ENCODE measurements at regions not wholly inside any gene's neighbourhood (a gene's known extent, or its start where the extent isn't known, plus 50 kb on each side); places are given as distances from the start of the nearest gene placed in this dataset.

DNA sequence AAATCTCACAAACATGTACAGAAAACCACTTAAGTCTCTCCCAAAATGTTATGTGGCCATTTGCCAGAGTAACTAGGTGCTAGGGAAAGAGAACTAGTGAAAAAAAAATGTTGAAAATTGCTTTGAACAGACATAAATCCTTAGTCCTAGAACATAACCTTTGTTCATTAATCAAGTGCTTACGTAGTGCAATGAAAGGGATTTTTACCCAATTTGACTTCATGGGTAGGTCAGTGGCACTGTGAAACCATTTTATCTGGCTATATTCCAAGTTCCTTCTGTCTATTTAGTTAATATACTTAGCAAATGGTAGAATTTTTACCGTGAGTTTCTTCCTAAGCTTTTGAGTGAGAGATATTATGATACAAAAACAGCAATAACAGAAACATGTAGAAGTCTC is 209.4 kb downstream of the DIPK2A start:
- peaks cover 6 to 14% (median 12%) of the 10 kb centered on the region in 7 donors for H3K9me3 Mint-ChIP-seq
- Histone ChIP-seq H3K27ac (ENCODE audit: low read depth in 1 of 2, low read length in 2 of 2) (no peak overlapping the region), H3K36me3 (replicated peaks in 1 of 2; ENCODE audit: control insufficient read depth in 1 of 2, insufficient read depth in 2 of 2, low read length in 2 of 2) (no peaks in the 10 kb centered on the region), H3K27me3 (ENCODE audit: control insufficient read depth in 2 of 2, insufficient read depth in 2 of 2, low read length in 2 of 2) (no peaks in the 10 kb centered on the region), H3K9ac (ENCODE audit: insufficient read depth, low read length, poor library complexity, severe bottlenecking) (no peak overlapping the region), H2AFZ (ENCODE audit: insufficient read depth, low read depth, low read length, poor library complexity, severe bottlenecking) (no peak overlapping the region), H4K20me1 (ENCODE audit: insufficient read depth, low read length) (no peaks in the 10 kb centered on the region), H3K79me2 (ENCODE audit: insufficient read depth, low read length) (no peaks in the 10 kb centered on the region), H3K4me2 (replicated peaks; ENCODE audit: extremely low read depth, low read length, poor library complexity, severe bottlenecking) (no peak overlapping the region), H3K4me3 (replicated peaks in 1 of 3; ENCODE audit: low read depth in 2 of 3, low read length in 3 of 3) (no peak overlapping the region), H3K4me1 (ENCODE audit: control insufficient read depth in 1 of 2, insufficient read depth in 2 of 2, low read length in 2 of 2) (no peaks in the 10 kb centered on the region), H3K9me3 (replicated peaks in 1 of 2; ENCODE audit: control insufficient read depth in 1 of 2, insufficient read depth in 1 of 2, low read length in 2 of 2) (peaks cover 7 to 9% of the 10 kb centered on the region in 2 donors)
- no CpG with 5 or more reads among the region's 2 CpGs for WGBS (ENCODE audit: insufficient coverage)
- TF ChIP-seq, protein P1, sequence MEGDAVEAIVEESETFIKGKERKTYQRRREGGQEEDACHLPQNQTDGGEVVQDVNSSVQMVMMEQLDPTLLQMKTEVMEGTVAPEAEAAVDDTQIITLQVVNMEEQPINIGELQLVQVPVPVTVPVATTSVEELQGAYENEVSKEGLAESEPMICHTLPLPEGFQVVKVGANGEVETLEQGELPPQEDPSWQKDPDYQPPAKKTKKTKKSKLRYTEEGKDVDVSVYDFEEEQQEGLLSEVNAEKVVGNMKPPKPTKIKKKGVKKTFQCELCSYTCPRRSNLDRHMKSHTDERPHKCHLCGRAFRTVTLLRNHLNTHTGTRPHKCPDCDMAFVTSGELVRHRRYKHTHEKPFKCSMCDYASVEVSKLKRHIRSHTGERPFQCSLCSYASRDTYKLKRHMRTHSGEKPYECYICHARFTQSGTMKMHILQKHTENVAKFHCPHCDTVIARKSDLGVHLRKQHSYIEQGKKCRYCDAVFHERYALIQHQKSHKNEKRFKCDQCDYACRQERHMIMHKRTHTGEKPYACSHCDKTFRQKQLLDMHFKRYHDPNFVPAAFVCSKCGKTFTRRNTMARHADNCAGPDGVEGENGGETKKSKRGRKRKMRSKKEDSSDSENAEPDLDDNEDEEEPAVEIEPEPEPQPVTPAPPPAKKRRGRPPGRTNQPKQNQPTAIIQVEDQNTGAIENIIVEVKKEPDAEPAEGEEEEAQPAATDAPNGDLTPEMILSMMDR (IDR thresholded peaks at IDR 0.05): no peak
- DNase-seq: no peak
- H3K4me1 Mint-ChIP-seq: no peaks in the 10 kb centered on the region
- no peak overlapping the region for H3K27ac Mint-ChIP-seq
- H3K4me3 Mint-ChIP-seq: no peak overlapping the region
- intact Hi-C loops (cut with micrococcal nuclease): no loop called here
- H3K27me3 Mint-ChIP-seq (ENCODE audit: low read depth in 3 of 3): peaks cover 0 to 3% (median 3%) of the 10 kb centered on the region in 3 donors
- no peaks in the 10 kb centered on the region for H3K36me3 Mint-ChIP-seq

DNA sequence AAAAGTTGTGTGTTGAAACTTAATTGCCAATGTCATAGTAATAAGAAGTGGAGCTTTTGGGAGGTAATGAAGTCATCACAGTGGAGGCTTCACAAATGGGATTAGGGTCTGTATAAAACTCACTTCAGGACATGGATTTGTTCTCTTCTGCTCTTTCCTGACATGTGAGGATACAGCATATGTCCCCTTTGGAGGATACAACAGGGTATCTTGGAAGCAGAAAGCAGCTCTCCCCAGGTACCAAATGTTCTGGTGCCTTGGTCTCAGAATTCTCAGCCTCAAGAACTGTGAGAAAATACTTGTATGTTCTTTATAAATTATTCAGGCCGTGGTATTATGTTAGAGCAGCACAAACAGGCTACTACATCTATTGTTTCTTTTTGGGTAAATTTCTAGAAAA is 210.9 kb downstream of the DIPK2A start:
- no peaks in the 10 kb centered on the region for H3K79me2 ChIP-seq (ENCODE audit: insufficient read depth, low read length)
- no peak for DNase-seq
- H3K27ac ChIP-seq (ENCODE audit: low read depth in 1 of 2, low read length in 2 of 2): no peak overlapping the region
- Mint-ChIP-seq H3K4me3 (no peak overlapping the region), H3K9me3 (peaks cover 6 to 13% (median 9%) of the 10 kb centered on the region in 7 donors), H3K27ac (no peak overlapping the region), H3K4me1 (no peaks in the 10 kb centered on the region), H3K36me3 (no peaks in the 10 kb centered on the region), H3K27me3 (ENCODE audit: low read depth in 3 of 3) (peaks cover 0 to 3% (median 2%) of the 10 kb centered on the region in 3 donors)
- TF ChIP-seq, protein P1 (IDR thresholded peaks at IDR 0.05): no peak
- H3K4me2 ChIP-seq (replicated peaks; ENCODE audit: extremely low read depth, low read length, poor library complexity, severe bottlenecking): no peak overlapping the region
- H3K4me1 ChIP-seq (ENCODE audit: control insufficient read depth in 1 of 2, insufficient read depth in 2 of 2, low read length in 2 of 2): no peaks in the 10 kb centered on the region
- no peak overlapping the region for H3K4me3 ChIP-seq (replicated peaks in 1 of 3; ENCODE audit: low read depth in 2 of 3, low read length in 3 of 3)
- peaks cover 4 to 7% of the 10 kb centered on the region in 2 donors for H3K9me3 ChIP-seq (replicated peaks in 1 of 2; ENCODE audit: control insufficient read depth in 1 of 2, insufficient read depth in 1 of 2, low read length in 2 of 2)
- no peaks in the 10 kb centered on the region for H4K20me1 ChIP-seq (ENCODE audit: insufficient read depth, low read length)
- no peak overlapping the region for H2AFZ ChIP-seq (ENCODE audit: insufficient read depth, low read depth, low read length, poor library complexity, severe bottlenecking)
- intact Hi-C loops (cut with micrococcal nuclease): no loop called here
- H3K27me3 ChIP-seq (ENCODE audit: control insufficient read depth in 2 of 2, insufficient read depth in 2 of 2, low read length in 2 of 2): no peaks in the 10 kb centered on the region
- no peak overlapping the region for H3K9ac ChIP-seq (ENCODE audit: insufficient read depth, low read length, poor library complexity, severe bottlenecking)
- WGBS (ENCODE audit: insufficient coverage): no CpG with 5 or more reads among the region's 1 CpG
- H3K36me3 ChIP-seq (replicated peaks in 1 of 2; ENCODE audit: control insufficient read depth in 1 of 2, insufficient read depth in 2 of 2, low read length in 2 of 2): no peaks in the 10 kb centered on the region

All from CD14-positive monocyte (primary cell).